Right atrium auricular region (tissue), 2 donors: ENCODE measurements at regions not wholly inside any gene's neighbourhood (a gene's known extent, or its start where the extent isn't known, plus 50 kb on each side); places are given as distances from the start of the nearest gene placed in this dataset.

Source experiments
- DNase-seq: peaks from one replicate; pipeline ENCODE4 v3.0.0-alpha.2; 2019; ENCODE audit warnings: low spot score
- H3K27ac ChIP-seq, 2 donors: fragments of 200-600 bp; sonication (generic); 1 replicate in 1 of 2; 2 replicates in 1 of 2; pipeline ENCODE4 v1.5.1; 2016 to 2019
- H3K27me3 ChIP-seq, 2 donors: fragments of 200-600 bp; sonication (generic); one replicate each; pipeline versions ENCODE4 v1.5.1 to v1.6.0; 2017 to 2019
- H3K36me3 ChIP-seq: fragments of 200-600 bp; sonication (generic); one replicate; pipeline ENCODE4 v1.5.1; 2016
- H3K4me1 ChIP-seq, 2 donors: fragments of 200-600 bp; sonication (generic); one replicate each; pipeline versions ENCODE4 v1.5.1 to v1.6.0; 2017 to 2019
- H3K4me3 ChIP-seq, 2 donors: fragments of 200-600 bp; sonication (generic); 1 replicate in 1 of 2; 2 replicates in 1 of 2; pipeline ENCODE4 v1.5.1; 2017 to 2019; ENCODE audit warnings: mild to moderate bottlenecking in 1 of 2, moderate library complexity in 1 of 2
- H3K9me3 ChIP-seq, 2 donors: fragments of 200-600 bp; sonication (generic); one replicate each; pipeline ENCODE4 v1.5.1; 2019
- TF ChIP-seq, protein P1 (sequence below), 2 donors: fragments of 200-600 bp; sonication (generic); IDR thresholded peaks; one replicate each; pipeline ENCODE4 v1.5.1; 2019; ENCODE audit warnings: antibody characterized with exemption in 2 of 2

DNA sequence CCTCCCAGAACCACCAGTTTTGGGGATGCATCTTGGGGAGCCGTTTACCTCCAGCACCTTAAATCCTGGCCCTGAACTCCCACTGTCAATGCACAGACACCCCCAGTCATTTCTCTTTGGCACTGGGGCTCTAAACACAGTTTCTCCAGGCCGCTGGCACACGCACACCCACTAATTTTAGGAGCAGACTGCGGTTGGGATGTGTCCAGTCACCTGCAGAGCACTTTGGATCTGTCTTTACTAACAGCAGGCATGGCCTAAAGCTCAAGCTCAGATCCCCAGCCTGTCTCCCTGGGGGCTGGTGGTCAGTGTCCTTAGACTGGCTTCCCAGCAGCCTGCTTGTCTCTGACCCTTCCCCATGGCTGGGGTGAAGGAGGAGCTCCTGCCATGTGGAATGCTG is 49.9 kb downstream of the SYNE3 start:
- Histone ChIP-seq H3K4me3 (no peak overlapping the region), H3K9me3 (no peaks in the 10 kb centered on the region), H3K27me3 (no peaks in the 10 kb centered on the region), H3K4me1 (peaks cover 0 to 62% of the 10 kb centered on the region in 2 donors), H3K27ac (peak overlapping the region in 1 of 2 donors; percentile 47), H3K36me3 (peaks cover 35% of the 10 kb centered on the region)
- no peak for DNase-seq
- TF ChIP-seq, protein P1, sequence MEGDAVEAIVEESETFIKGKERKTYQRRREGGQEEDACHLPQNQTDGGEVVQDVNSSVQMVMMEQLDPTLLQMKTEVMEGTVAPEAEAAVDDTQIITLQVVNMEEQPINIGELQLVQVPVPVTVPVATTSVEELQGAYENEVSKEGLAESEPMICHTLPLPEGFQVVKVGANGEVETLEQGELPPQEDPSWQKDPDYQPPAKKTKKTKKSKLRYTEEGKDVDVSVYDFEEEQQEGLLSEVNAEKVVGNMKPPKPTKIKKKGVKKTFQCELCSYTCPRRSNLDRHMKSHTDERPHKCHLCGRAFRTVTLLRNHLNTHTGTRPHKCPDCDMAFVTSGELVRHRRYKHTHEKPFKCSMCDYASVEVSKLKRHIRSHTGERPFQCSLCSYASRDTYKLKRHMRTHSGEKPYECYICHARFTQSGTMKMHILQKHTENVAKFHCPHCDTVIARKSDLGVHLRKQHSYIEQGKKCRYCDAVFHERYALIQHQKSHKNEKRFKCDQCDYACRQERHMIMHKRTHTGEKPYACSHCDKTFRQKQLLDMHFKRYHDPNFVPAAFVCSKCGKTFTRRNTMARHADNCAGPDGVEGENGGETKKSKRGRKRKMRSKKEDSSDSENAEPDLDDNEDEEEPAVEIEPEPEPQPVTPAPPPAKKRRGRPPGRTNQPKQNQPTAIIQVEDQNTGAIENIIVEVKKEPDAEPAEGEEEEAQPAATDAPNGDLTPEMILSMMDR (IDR thresholded peaks at IDR 0.05) = no peak

DNA sequence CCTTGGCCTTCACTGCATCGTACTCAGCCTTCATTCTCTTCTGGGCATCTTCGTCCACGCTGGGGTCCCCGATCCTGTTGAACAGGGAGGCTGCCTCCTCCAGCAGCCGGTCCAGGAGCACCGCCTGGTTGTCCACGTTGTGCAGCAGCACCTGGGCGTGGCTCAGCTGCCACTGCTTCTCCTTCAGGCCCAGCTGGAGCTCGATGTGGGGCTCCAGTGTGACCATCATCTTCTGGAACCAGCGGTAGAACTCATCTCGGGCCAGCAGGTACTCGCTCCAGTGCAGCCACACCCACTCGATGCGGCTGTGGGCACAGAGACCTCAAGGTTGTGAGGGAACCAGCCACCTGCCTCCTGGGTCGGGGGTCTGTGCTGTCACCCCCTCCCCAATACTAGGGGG is 50.5 kb downstream of the SYNE3 start:
- TF ChIP-seq, protein P1 (IDR thresholded peaks at IDR 0.05) = no peak
- H3K36me3 ChIP-seq = peaks cover 35% of the 10 kb centered on the region
- H3K4me3 ChIP-seq = no peak overlapping the region
- H3K27ac ChIP-seq = peak overlapping the region in 1 of 2 donors; percentile 47
- H3K4me1 ChIP-seq = peaks cover 0 to 62% of the 10 kb centered on the region in 2 donors
- DNase-seq = no peak
- no peaks in the 10 kb centered on the region for H3K9me3 ChIP-seq
- H3K27me3 ChIP-seq = no peaks in the 10 kb centered on the region

DNA sequence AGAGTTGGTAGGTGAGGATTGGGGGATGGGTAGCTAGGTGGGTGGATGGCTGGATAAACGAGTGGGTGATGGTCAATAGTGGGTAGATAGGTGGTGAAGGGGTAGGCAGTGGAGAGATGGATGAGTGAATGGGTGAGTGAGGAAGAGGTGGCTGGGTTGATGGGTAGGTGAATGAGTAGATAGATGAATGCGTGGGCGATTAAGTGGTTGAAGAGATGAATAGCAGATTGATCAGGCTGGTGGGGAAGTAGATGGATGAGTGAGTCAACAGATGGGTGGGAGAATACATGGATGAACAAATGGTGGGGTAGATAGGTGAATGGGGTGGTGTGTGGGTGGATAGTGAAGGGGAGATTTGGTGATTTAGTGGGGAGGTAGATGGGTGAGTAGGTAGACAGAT is 51.1 kb downstream of the SYNE3 start:
- peaks cover 35% of the 10 kb centered on the region for H3K36me3 ChIP-seq
- H3K27ac ChIP-seq = no peak overlapping the region
- H3K9me3 ChIP-seq = no peaks in the 10 kb centered on the region
- H3K27me3 ChIP-seq = no peaks in the 10 kb centered on the region
- no peak overlapping the region for H3K4me3 ChIP-seq
- H3K4me1 ChIP-seq = peaks cover 0 to 63% of the 10 kb centered on the region in 2 donors
- no peak for DNase-seq
- TF ChIP-seq, protein P1 (IDR thresholded peaks at IDR 0.05) = no peak

DNA sequence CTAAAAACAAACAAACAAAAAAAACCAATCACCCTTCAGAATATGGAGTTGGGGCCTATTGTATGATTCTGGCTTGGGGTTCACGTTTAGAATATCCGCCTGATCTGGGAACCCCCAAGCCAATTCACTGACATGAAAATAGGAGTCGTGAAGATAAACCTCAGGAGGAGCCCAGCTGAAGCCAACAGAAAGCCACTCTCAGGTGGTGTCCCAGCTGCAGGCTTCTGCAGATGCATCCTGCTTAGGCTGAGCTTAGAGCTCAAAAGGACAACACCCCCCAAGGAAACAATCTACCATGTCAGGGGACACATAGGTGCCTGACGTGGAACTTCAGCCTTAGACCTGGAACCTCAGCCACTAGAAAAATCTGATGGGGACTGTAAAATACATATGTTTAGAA is 51.9 kb downstream of the SYNE3 start:
- peaks cover 29% of the 10 kb centered on the region for H3K36me3 ChIP-seq
- H3K9me3 ChIP-seq = no peaks in the 10 kb centered on the region
- H3K4me1 ChIP-seq = peaks cover 0 to 63% of the 10 kb centered on the region in 2 donors
- H3K27me3 ChIP-seq = no peaks in the 10 kb centered on the region
- no peak for DNase-seq
- TF ChIP-seq, protein P1 (IDR thresholded peaks at IDR 0.05) = no peak
- H3K27ac ChIP-seq = no peak overlapping the region
- H3K4me3 ChIP-seq = no peak overlapping the region

DNA sequence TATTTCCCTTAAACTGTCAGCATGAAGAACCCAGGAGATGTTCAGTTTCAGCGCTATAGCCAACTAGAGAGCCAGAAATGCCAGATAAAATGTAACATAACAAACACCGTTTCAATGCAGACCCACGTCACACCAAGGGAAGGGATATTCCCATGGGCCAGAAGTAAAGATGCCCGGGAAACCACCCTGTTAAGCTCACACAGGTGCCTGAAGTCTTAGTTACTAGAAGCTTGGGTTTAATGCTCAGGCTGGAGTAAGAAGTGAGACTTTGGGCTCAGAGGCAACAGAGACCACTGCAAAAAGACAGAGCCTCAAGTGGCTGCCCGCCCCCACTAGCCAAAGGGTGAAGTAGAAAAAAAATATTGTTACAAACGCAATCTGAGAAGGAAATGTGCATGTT is 52.3 kb downstream of the SYNE3 start:
- Histone ChIP-seq H3K27ac (no peak overlapping the region), H3K9me3 (no peaks in the 10 kb centered on the region), H3K4me1 (peaks cover 0 to 62% of the 10 kb centered on the region in 2 donors), H3K36me3 (peaks cover 29% of the 10 kb centered on the region), H3K27me3 (no peaks in the 10 kb centered on the region), H3K4me3 (no peak overlapping the region)
- TF ChIP-seq, protein P1 (IDR thresholded peaks at IDR 0.05) = no peak
- no peak for DNase-seq

DNA sequence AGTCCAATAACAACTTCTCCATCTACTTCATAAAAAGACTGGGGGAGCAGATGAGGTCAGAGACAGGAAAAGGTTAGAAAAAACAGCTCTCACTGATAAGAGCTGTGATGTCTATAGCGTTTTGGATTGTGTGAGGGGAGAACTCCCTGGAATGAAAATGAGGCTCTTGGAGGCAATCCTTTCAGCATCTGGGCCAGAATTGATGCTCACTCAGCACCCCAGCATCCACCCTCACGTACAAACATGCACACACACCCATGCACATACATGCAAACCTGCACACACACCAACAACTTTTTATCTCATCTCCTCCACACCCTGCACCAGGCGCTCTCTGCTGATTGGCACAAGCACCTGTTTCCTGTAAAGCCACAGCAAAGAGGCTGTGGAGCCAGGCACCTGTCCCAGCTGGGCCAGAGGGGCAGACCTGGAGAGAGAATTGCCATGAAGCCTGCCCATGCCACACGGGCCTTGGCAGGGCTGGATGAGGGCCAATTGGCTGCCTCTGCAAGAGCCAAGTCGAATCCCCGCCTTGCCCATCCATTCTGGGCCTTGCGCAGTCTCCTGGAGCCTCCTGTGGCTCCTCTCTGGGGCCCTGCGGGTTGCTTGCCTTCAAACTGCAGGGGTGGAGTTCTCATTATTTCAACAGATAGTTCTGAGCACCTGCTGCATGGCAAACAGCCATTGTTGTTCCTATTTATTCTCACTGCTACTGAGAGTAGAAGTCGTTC is 53.1 kb downstream of the SYNE3 start:
- TF ChIP-seq, protein P1 (IDR thresholded peaks at IDR 0.05) = no peak
- no peak overlapping the region for H3K27ac ChIP-seq
- peaks cover 29% of the 10 kb centered on the region for H3K36me3 ChIP-seq

More for the DNA sequence above, 53.1 kb downstream of the SYNE3 start:
- H3K4me1 ChIP-seq = peaks cover 0 to 60% of the 10 kb centered on the region in 2 donors
- DNase-seq = no peak
- H3K4me3 ChIP-seq = no peak overlapping the region
- H3K27me3 ChIP-seq = no peaks in the 10 kb centered on the region
- no peaks in the 10 kb centered on the region for H3K9me3 ChIP-seq
